GM12892 (cell line): ENCODE measurements at regions not wholly inside any gene's neighbourhood (a gene's known extent, or its start where the extent isn't known, plus 50 kb on each side); places are given as distances from the start of the nearest gene placed in this dataset.

Source experiments
- POLR2A ChIP-seq: IDR thresholded peaks from 2 replicates; pipeline ENCODE4 v1.6.1; 2011; ENCODE audit warnings: low read depth, low read length, control low read depth
- POLR2AphosphoS5 ChIP-seq: IDR thresholded peaks from 2 replicates; pipeline ENCODE4 v1.6.1; 2011; ENCODE audit warnings: low read depth, low read length, control low read depth

- TF ChIP-seq POLR2A (no peak), POLR2AphosphoS5 (no peak)
These were observed 118.2 kb downstream of the PJA1 start for GRCh38 chrX:69046996-69047490.
